NT2/D1 (cell line): ENCODE measurements at regions not wholly inside any gene's neighbourhood (a gene's known extent, or its start where the extent isn't known, plus 50 kb on each side); places are given as distances from the start of the nearest gene placed in this dataset.

Experiments
- DNase-seq: peaks from one replicate; pipeline ENCODE4 v3.0.0-alpha.2; 2011; ENCODE audit warnings: low read depth, low spot score
- H3K27me3 ChIP-seq: 2 replicates; pipeline ENCODE4 v1.6.0; 2011; ENCODE audit warnings: mild to moderate bottlenecking; ENCODE audit not compliant: insufficient read length, insufficient read depth
- H3K36me3 ChIP-seq: 2 replicates; pipeline ENCODE4 v1.6.1; 2011; ENCODE audit warnings: mild to moderate bottlenecking, low read length, mixed read lengths; ENCODE audit not compliant: insufficient read depth, insufficient read length
- H3K4me1 ChIP-seq: 2 replicates; pipeline ENCODE4 v1.5.1; 2011; ENCODE audit not compliant: insufficient read depth, insufficient read length
- H3K4me3 ChIP-seq: 2 replicates; pipeline ENCODE4 v1.5.1; 2011; ENCODE audit warnings: low read depth; ENCODE audit not compliant: insufficient read length
- H3K9ac ChIP-seq: 2 replicates; pipeline ENCODE4 v1.6.0; 2011; ENCODE audit warnings: low read depth; ENCODE audit not compliant: insufficient read length
- H3K9me3 ChIP-seq: 2 replicates; pipeline ENCODE4 v1.5.1; 2011; ENCODE audit warnings: mild to moderate bottlenecking, low read length; ENCODE audit not compliant: insufficient read depth
- SUZ12 ChIP-seq: IDR thresholded peaks from 2 replicates; pipeline ENCODE4 v1.6.1; 2011; ENCODE audit not compliant: insufficient read length, insufficient read depth; ENCODE audit errors: extremely low read depth
- YY1 ChIP-seq: IDR thresholded peaks from 2 replicates; pipeline ENCODE4 v1.6.1; 2011; ENCODE audit not compliant: insufficient read length, insufficient read depth
- ZNF274 ChIP-seq: IDR thresholded peaks from 2 replicates; pipeline ENCODE4 v1.6.1; 2011; ENCODE audit warnings: mild to moderate bottlenecking, low read depth, low read length

- H3K9ac ChIP-seq = no peak overlapping the region
- no peak overlapping the region for H3K4me3 ChIP-seq
- no peak for DNase-seq
- H3K9me3 ChIP-seq = no peaks in the 10 kb centered on the region
- H3K4me1 ChIP-seq = no peaks in the 10 kb centered on the region
- no peak for TF ChIP-seq SUZ12
- no peak for TF ChIP-seq YY1
- no peak for TF ChIP-seq ZNF274
- H3K27me3 ChIP-seq = no peaks in the 10 kb centered on the region
- no peaks in the 10 kb centered on the region for H3K36me3 ChIP-seq
These were observed 117.5 kb upstream of the HGF start for GRCh38 chr7:81887098-81888090.

DNA sequence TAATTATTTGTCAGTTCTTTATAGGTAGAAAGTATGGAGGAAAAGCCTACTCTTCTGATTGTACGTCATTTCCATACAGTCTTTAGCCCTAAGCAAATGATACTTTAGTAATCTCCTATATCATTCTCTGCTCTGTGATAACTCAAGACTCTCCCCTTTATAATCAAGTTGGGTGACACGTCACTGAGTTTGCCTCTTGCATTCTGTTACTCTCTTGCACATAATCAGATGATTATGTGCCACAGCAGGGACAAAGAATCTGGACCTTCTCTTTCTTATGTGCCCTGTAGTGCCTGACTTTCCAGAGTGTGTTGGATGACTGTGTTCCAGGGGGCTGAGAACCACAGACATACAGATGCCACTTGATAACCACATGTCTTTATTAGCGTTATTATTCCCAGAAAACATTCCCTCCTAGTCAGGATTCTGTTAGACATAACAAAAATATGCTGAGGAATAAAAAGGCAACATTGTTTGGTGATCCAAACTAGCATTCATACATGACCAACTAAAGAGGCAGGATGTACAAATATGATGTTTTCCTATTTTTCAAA, 116.4 kb upstream of the HGF start:
- H3K4me1 ChIP-seq = no peaks in the 10 kb centered on the region
- no peak overlapping the region for H3K9ac ChIP-seq
- H3K27me3 ChIP-seq = no peaks in the 10 kb centered on the region
- H3K9me3 ChIP-seq = no peaks in the 10 kb centered on the region
- H3K36me3 ChIP-seq = no peaks in the 10 kb centered on the region
- no peak overlapping the region for H3K4me3 ChIP-seq
- no peak for DNase-seq
- TF ChIP-seq YY1 (no peak), SUZ12 (no peak), ZNF274 (no peak)

DNA sequence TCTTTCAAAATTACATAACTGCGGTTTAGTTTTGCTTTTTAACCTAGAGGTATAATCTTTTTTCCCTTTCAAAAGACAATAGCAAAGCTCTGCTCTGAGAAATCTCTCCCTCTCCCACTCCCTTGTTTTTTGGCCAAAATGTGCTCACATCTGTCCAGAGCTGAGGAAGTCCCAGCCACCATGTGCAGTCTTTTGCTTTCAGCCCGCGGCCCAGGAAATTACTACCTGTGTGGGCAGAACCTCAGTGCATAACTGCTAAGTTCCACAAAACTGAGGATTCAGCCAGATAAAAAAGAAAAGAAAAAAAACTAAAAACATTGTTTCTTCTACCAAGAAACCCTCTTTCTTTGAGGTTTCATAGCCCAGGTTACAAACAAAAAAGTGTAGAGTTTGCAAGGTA, 115.0 kb upstream of the HGF start:
- TF ChIP-seq SUZ12 = no peak
- no peak for TF ChIP-seq YY1
- TF ChIP-seq ZNF274 = no peak
- H3K9me3 ChIP-seq = no peaks in the 10 kb centered on the region
- DNase-seq = no peak
- no peaks in the 10 kb centered on the region for H3K36me3 ChIP-seq
- H3K4me1 ChIP-seq = no peaks in the 10 kb centered on the region
- no peaks in the 10 kb centered on the region for H3K27me3 ChIP-seq
- no peak overlapping the region for H3K4me3 ChIP-seq
- no peak overlapping the region for H3K9ac ChIP-seq

GRCh38 chr7:81883801-81884393, 114.0 kb upstream of the HGF start:
- no peaks in the 10 kb centered on the region for H3K27me3 ChIP-seq
- no peak overlapping the region for H3K4me3 ChIP-seq
- H3K4me1 ChIP-seq = no peaks in the 10 kb centered on the region
- no peak for TF ChIP-seq SUZ12
- no peak for DNase-seq
- no peak overlapping the region for H3K9ac ChIP-seq
- no peaks in the 10 kb centered on the region for H3K9me3 ChIP-seq
- no peaks in the 10 kb centered on the region for H3K36me3 ChIP-seq

DNA sequence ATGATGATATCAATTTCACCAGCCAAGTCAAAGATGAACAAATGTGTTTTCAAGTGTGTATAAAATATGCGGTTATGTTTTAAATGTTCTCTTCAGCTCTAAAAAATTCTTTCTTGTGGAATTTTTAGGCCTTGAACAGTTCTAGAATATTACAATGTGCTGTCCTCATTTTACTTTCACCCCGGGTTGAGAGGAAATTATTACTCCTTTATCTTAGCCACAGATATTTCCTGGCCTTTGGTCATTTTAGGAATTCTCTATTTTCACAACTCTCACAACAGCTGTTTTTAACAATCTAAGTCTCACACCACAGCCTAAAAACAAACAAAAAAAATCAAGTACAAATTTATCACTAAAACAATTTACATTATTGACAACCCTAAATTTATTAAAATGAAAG, 112.2 kb upstream of the HGF start:
- no peaks in the 10 kb centered on the region for H3K36me3 ChIP-seq
- no peak overlapping the region for H3K4me3 ChIP-seq
- DNase-seq = no peak
- no peak overlapping the region for H3K9ac ChIP-seq
- H3K9me3 ChIP-seq = no peaks in the 10 kb centered on the region
- no peaks in the 10 kb centered on the region for H3K27me3 ChIP-seq
- TF ChIP-seq YY1 = no peak
- TF ChIP-seq SUZ12 = no peak
- TF ChIP-seq ZNF274 = no peak
- H3K4me1 ChIP-seq = no peaks in the 10 kb centered on the region

GRCh38 chr7:81877890-81878289, 108.0 kb upstream of the HGF start:
- no peak for DNase-seq
- no peak overlapping the region for H3K4me3 ChIP-seq
- H3K27me3 ChIP-seq = no peaks in the 10 kb centered on the region
- no peak for TF ChIP-seq ZNF274
- no peak for TF ChIP-seq YY1
- TF ChIP-seq SUZ12 = no peak
- H3K9ac ChIP-seq = no peak overlapping the region
- H3K9me3 ChIP-seq = no peaks in the 10 kb centered on the region
- no peaks in the 10 kb centered on the region for H3K36me3 ChIP-seq
- no peaks in the 10 kb centered on the region for H3K4me1 ChIP-seq

DNA sequence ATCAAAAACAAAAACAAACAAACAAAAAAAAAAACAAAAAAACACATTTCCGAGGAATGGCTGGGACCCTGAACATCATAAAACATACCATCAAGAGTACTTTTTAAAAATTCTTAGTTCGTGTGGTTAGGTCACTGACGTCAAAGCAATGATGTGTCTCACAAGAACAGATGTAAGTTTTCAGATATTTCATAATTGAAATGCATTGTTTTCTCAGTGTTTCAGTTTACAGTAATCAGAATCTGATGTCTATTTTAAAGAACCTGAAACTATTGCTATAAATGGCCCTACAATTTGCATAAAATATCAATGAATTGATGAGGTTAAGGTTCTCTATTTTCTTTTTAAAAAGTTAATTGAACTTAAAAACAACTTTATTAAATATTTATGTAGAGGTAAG, 103.7 kb upstream of the HGF start:
- TF ChIP-seq SUZ12 (no peak), ZNF274 (no peak), YY1 (no peak)
- no peaks in the 10 kb centered on the region for H3K4me1 ChIP-seq
- H3K36me3 ChIP-seq = no peaks in the 10 kb centered on the region
- no peak overlapping the region for H3K4me3 ChIP-seq
- H3K27me3 ChIP-seq = no peaks in the 10 kb centered on the region
- no peaks in the 10 kb centered on the region for H3K9me3 ChIP-seq
- H3K9ac ChIP-seq = no peak overlapping the region
- no peak for DNase-seq
